DND-41 (cell line): ENCODE measurements at regions not wholly inside any gene's neighbourhood (a gene's known extent, or its start where the extent isn't known, plus 50 kb on each side); places are given as distances from the start of the nearest gene placed in this dataset.
A peak's percentile ranks its signal among the peaks of the same experiment; 100 is the strongest.

Experiments
- ATAC-seq: fragments of 200-7000 bp; cut with Tn5 transposase; 3 replicates; pipeline ENCODE4 v1.9.1; 2021; ENCODE audit warnings: low read depth; ENCODE audit not compliant: insufficient read depth
- DNase-seq: peaks from one replicate; pipeline ENCODE4 v3.0.0-alpha.2; 2020
- H2AFZ ChIP-seq: 2 replicates; pipeline ENCODE4 v1.6.0; 2012; ENCODE audit warnings: low read depth, low read length
- H3K27ac ChIP-seq: 2 replicates; pipeline ENCODE4 v1.5.1; 2012; ENCODE audit warnings: low read length, inconsistent platforms
- H3K27me3 ChIP-seq: fragments of 200-600 bp; sonication (generic); 2 replicates; pipeline ENCODE4 v1.6.0; 2012; ENCODE audit warnings: low read length, mild to moderate bottlenecking, inconsistent platforms; ENCODE audit not compliant: insufficient read depth, poor library complexity
- H3K36me3 ChIP-seq: 2 replicates; pipeline ENCODE4 v1.5.1; 2012; ENCODE audit warnings: low read length, inconsistent platforms; ENCODE audit not compliant: insufficient read depth
- H3K4me1 ChIP-seq: 2 replicates; pipeline ENCODE4 v1.5.1; 2012; ENCODE audit warnings: mild to moderate bottlenecking, low read length; ENCODE audit not compliant: insufficient read depth
- H3K4me2 ChIP-seq: 2 replicates; pipeline ENCODE4 v1.6.0; 2012; ENCODE audit warnings: mild to moderate bottlenecking, moderate library complexity, low read length, inconsistent platforms; ENCODE audit not compliant: insufficient read depth
- H3K4me3 ChIP-seq, 2 experiments: fragments of 200-600 bp in 1 of 2; shearing (Covaris generic) in 1 of 2; 2 replicates each; pipeline ENCODE4 v1.5.1; 2012 to 2016; ENCODE audit warnings: inconsistent platforms in 2 of 2, low read length in 2 of 2, mild to moderate bottlenecking in 2 of 2, low read depth in 1 of 2, moderate library complexity in 1 of 2
- H3K79me2 ChIP-seq: 2 replicates; pipeline ENCODE4 v1.6.0; 2012; ENCODE audit warnings: low read length, inconsistent platforms; ENCODE audit not compliant: insufficient read depth
- H3K9ac ChIP-seq: 2 replicates; pipeline ENCODE4 v1.6.0; 2012; ENCODE audit warnings: low read depth, mild to moderate bottlenecking, inconsistent platforms, low read length, moderate library complexity
- H3K9me3 ChIP-seq: 2 replicates; pipeline ENCODE4 v1.5.1; 2012; ENCODE audit warnings: low read length, moderate library complexity, mild to moderate bottlenecking, inconsistent platforms; ENCODE audit not compliant: insufficient read depth, severe bottlenecking
- H4K20me1 ChIP-seq: 2 replicates; pipeline ENCODE4 v1.6.0; 2012; ENCODE audit warnings: low read length; ENCODE audit not compliant: insufficient read depth
- EZH2 ChIP-seq: IDR thresholded peaks from 3 replicates; pipeline ENCODE4 v1.6.1; 2012; ENCODE audit warnings: borderline replicate concordance, low read depth, mild to moderate bottlenecking, moderate library complexity, low read length, inconsistent platforms; ENCODE audit not compliant: severe bottlenecking
- TF ChIP-seq, protein P1 (sequence below): IDR thresholded peaks from 2 replicates; pipeline ENCODE4 v1.5.1; 2012; ENCODE audit warnings: borderline replicate concordance, low read length, moderate library complexity, mild to moderate bottlenecking; ENCODE audit not compliant: poor library complexity, severe bottlenecking; ENCODE audit errors: extremely low read depth

DNA sequence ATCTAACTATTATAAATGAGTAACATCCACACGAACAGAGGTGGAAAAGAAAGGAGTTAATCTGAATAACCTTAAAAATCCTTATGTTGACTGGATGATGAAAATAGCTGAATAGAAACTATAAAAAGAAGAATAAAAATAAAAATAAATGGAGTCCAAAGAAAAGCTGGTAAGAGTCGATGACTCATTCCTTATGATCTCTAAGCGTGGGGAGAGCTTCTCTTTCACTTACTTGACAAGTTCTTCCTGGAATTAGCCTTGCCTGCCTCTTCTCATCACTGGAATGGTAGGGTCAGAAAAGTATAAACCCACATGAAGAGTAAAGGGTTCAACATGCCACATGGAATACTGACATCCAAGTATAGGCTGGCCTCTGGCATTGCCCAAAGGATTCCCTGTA is 477.0 kb upstream of the RGMB start:
- TF ChIP-seq, protein P1, sequence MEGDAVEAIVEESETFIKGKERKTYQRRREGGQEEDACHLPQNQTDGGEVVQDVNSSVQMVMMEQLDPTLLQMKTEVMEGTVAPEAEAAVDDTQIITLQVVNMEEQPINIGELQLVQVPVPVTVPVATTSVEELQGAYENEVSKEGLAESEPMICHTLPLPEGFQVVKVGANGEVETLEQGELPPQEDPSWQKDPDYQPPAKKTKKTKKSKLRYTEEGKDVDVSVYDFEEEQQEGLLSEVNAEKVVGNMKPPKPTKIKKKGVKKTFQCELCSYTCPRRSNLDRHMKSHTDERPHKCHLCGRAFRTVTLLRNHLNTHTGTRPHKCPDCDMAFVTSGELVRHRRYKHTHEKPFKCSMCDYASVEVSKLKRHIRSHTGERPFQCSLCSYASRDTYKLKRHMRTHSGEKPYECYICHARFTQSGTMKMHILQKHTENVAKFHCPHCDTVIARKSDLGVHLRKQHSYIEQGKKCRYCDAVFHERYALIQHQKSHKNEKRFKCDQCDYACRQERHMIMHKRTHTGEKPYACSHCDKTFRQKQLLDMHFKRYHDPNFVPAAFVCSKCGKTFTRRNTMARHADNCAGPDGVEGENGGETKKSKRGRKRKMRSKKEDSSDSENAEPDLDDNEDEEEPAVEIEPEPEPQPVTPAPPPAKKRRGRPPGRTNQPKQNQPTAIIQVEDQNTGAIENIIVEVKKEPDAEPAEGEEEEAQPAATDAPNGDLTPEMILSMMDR, result no peak
- no peak for TF ChIP-seq EZH2
- no peak overlapping the region for H3K27ac ChIP-seq
- H3K4me2 ChIP-seq, result no peak overlapping the region
- no peak overlapping the region for H3K4me3 ChIP-seq
- H3K27me3 ChIP-seq, result no peaks in the 10 kb centered on the region
- no peaks in the 10 kb centered on the region for H4K20me1 ChIP-seq
- no peak overlapping the region for H3K9ac ChIP-seq
- no peaks in the 10 kb centered on the region for H3K9me3 ChIP-seq
- H2AFZ ChIP-seq, result no peak overlapping the region
- H3K36me3 ChIP-seq, result no peaks in the 10 kb centered on the region
- peaks cover 4% of the 10 kb centered on the region for H3K4me1 ChIP-seq
- no peak for DNase-seq
- no peak for ATAC-seq
- no peaks in the 10 kb centered on the region for H3K79me2 ChIP-seq

DNA sequence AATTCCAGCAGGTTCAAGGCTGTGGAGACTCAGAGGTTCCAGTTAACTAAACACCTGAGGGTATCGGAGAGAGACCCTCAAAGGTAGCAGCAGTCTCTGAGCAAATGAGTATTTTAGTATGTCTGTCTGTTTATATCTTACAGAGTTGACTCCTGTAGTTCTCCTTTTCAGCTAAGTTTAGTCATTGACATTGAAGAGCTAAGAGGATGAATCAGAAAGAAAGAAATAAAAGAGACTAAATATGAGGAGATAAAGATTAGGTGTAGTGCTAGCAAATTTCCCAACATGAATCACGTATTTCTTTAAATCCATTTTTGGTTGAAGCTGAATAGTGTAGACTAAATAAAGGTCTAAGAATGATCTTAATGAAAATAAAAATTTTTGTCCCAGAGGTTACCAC is 474.0 kb upstream of the RGMB start:
- Histone ChIP-seq H3K27ac (no peak overlapping the region), H3K9me3 (no peaks in the 10 kb centered on the region), H2AFZ (no peak overlapping the region), H3K4me1 (peaks cover 10% of the 10 kb centered on the region), H3K4me2 (no peak overlapping the region), H3K4me3 (no peak overlapping the region), H3K9ac (no peak overlapping the region), H3K27me3 (no peaks in the 10 kb centered on the region), H3K79me2 (no peaks in the 10 kb centered on the region), H3K36me3 (no peaks in the 10 kb centered on the region), H4K20me1 (no peaks in the 10 kb centered on the region)
- ATAC-seq, result no peak
- no peak for DNase-seq
- TF ChIP-seq, protein P1, result no peak
- TF ChIP-seq EZH2, result no peak

DNA sequence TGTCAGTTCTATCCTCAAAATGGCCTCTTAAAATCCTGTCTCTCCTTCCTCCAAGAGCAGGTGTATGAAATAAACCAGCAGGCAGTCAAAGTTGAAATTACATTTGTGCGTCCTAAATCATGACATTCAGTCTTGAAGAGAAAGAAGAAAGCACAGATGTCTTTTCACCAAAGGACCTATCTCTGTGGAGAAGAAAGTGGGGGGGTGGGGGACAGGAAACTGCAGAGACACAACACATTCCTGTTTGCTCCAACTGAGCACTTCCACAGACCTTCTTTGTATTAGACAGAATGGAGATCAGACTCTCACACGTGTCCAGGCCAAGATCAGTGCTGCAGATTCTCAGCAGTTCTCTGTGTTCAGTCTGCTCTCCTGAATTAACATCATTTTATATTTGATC is 471.9 kb upstream of the RGMB start:
- Histone ChIP-seq H2AFZ (peak overlapping the region; percentile 38), H3K27ac (no peak overlapping the region), H3K36me3 (no peaks in the 10 kb centered on the region), H3K4me1 (peaks cover 10% of the 10 kb centered on the region), H3K79me2 (no peaks in the 10 kb centered on the region), H3K4me3 (no peak overlapping the region), H3K9ac (no peak overlapping the region), H3K4me2 (no peak overlapping the region), H3K27me3 (no peaks in the 10 kb centered on the region), H4K20me1 (no peaks in the 10 kb centered on the region), H3K9me3 (no peaks in the 10 kb centered on the region)
- ATAC-seq (no peak), DNase-seq (no peak)
- TF ChIP-seq EZH2, result no peak
- TF ChIP-seq, protein P1, result no peak

DNA sequence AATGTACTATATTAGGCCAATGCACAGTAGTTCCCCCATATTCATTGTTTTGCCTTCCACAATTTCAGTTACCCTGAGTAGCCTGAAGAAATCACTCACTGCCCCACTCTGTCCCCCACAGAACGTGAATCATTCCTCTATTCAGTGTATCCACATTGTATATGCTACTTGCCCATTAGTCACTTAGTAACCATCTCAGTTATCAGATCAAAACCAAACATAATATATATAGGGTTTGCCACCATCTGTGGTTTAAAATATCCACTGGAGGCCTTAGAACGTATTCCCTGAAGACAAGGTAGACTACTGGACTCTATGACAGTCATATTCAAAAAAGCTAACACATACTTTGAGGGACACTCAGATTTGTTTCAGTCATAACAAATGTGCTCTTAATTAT is 465.7 kb upstream of the RGMB start:
- Histone ChIP-seq H3K4me1 (no peaks in the 10 kb centered on the region), H2AFZ (no peak overlapping the region), H4K20me1 (no peaks in the 10 kb centered on the region), H3K27ac (no peak overlapping the region), H3K4me3 (no peak overlapping the region), H3K27me3 (no peaks in the 10 kb centered on the region), H3K36me3 (no peaks in the 10 kb centered on the region), H3K4me2 (no peak overlapping the region), H3K9me3 (no peaks in the 10 kb centered on the region), H3K9ac (no peak overlapping the region), H3K79me2 (no peaks in the 10 kb centered on the region)
- TF ChIP-seq, protein P1, result no peak
- no peak for TF ChIP-seq EZH2
- DNase-seq (no peak), ATAC-seq (no peak)
